Peyer's patch (tissue), 4 donors: ENCODE measurements at regions not wholly inside any gene's neighbourhood (a gene's known extent, or its start where the extent isn't known, plus 50 kb on each side); places are given as distances from the start of the nearest gene placed in this dataset.
A peak's percentile ranks its signal among the peaks of the same experiment; 100 is the strongest.

ENCODE experiments used
- DNase-seq, 3 donors: peaks; one replicate each; pipeline ENCODE4 v3.0.0-alpha.2; 2017 to 2019
- H3K27ac ChIP-seq, 4 donors: fragments of 200-600 bp; sonication (generic); one replicate each; pipeline ENCODE4 v1.5.1; 2016 to 2019
- H3K27me3 ChIP-seq, 2 donors: fragments of 200-600 bp; sonication (generic); one replicate each; pipeline ENCODE4 v1.5.1; 2019
- H3K36me3 ChIP-seq, 3 donors: fragments of 200-600 bp; sonication (generic); one replicate each; pipeline ENCODE4 v1.5.1; 2016 to 2019
- H3K4me1 ChIP-seq, 4 donors: fragments of 200-600 bp; sonication (generic); one replicate each; pipeline ENCODE4 v1.5.1; 2016 to 2019
- H3K4me3 ChIP-seq, 4 donors: fragments of 200-600 bp; sonication (generic); 1 replicate in 3 of 4; 2 replicates in 1 of 4; pipeline ENCODE4 v1.5.1; 2016 to 2019; ENCODE audit warnings: mild to moderate bottlenecking in 1 of 4
- H3K9me3 ChIP-seq, 4 donors: fragments of 200-600 bp; sonication (generic); one replicate each; pipeline ENCODE4 v1.5.1; 2016 to 2019; ENCODE audit warnings: mild to moderate bottlenecking in 1 of 4
- CTCF ChIP-seq, 6 experiments: fragments of 450-650 bp in 4 of 6; fragments of 200-600 bp in 2 of 6; sonication (generic) in 1 of 6; IDR thresholded peaks; one replicate each; pipeline ENCODE4 v1.5.1; 2017 to 2019; ENCODE audit warnings: antibody characterized with exemption in 6 of 6, mild to moderate bottlenecking in 3 of 6, moderate library complexity in 1 of 6
- POLR2A ChIP-seq, 2 donors: fragments of 450-650 bp; IDR thresholded peaks; one replicate each; pipeline ENCODE4 v1.5.1; 2017; ENCODE audit warnings: antibody characterized with exemption in 2 of 2, mild to moderate bottlenecking in 2 of 2, moderate library complexity in 2 of 2

GRCh38 chrX:39731330-39731667, 366.5 kb downstream of the BCOR start:
- Histone ChIP-seq H3K4me1 (peaks cover 0 to 8% (median 0%) of the 10 kb centered on the region in 4 donors), H3K4me3 (no peak overlapping the region), H3K27ac (no peak overlapping the region)

GRCh38 chrX:39731735-39732134, 366.0 kb downstream of the BCOR start:
- Histone ChIP-seq H3K27me3 (no peaks in the 10 kb centered on the region), H3K9me3 (peaks cover 0 to 5% (median 0%) of the 10 kb centered on the region in 4 donors), H3K27ac (no peak overlapping the region), H3K36me3 (no peaks in the 10 kb centered on the region), H3K4me3 (no peak overlapping the region), H3K4me1 (peaks cover 0 to 8% (median 0%) of the 10 kb centered on the region in 4 donors)
- DNase-seq = no peak
- TF ChIP-seq POLR2A (IDR thresholded peaks at IDR 0.05) (no peak), CTCF (IDR thresholded peaks at IDR 0.05) (no peak)

More at GRCh38 chrX:39731330-39731667, 366.5 kb downstream of the BCOR start:
- no peak for TF ChIP-seq CTCF (IDR thresholded peaks at IDR 0.05)
- no peak for TF ChIP-seq POLR2A (IDR thresholded peaks at IDR 0.05)
- Histone ChIP-seq H3K36me3 (no peaks in the 10 kb centered on the region), H3K27me3 (no peaks in the 10 kb centered on the region), H3K9me3 (peaks cover 0 to 5% (median 0%) of the 10 kb centered on the region in 4 donors)
- DNase-seq = no peak

- Histone ChIP-seq H3K36me3 (no peaks in the 10 kb centered on the region), H3K9me3 (peaks cover 0 to 3% (median 0%) of the 10 kb centered on the region in 4 donors), H3K4me1 (peaks cover 0 to 8% (median 0%) of the 10 kb centered on the region in 4 donors), H3K27ac (no peak overlapping the region), H3K27me3 (no peaks in the 10 kb centered on the region), H3K4me3 (no peak overlapping the region)
- TF ChIP-seq POLR2A (IDR thresholded peaks at IDR 0.05) (no peak), CTCF (IDR thresholded peaks at IDR 0.05) (no peak)
- DNase-seq = no peak
Measured at GRCh38 chrX:39733745-39734144, 364.0 kb downstream of the BCOR start.

GRCh38 chrX:39734174-39734776, 363.5 kb downstream of the BCOR start:
- Histone ChIP-seq H3K9me3 (no peaks in the 10 kb centered on the region), H3K4me1 (peaks cover 0 to 8% (median 0%) of the 10 kb centered on the region in 4 donors), H3K27ac (no peak overlapping the region), H3K4me3 (no peak overlapping the region), H3K27me3 (no peaks in the 10 kb centered on the region), H3K36me3 (no peaks in the 10 kb centered on the region)
- no peak for DNase-seq
- TF ChIP-seq CTCF (IDR thresholded peaks at IDR 0.05) (no peak), POLR2A (IDR thresholded peaks at IDR 0.05) (no peak)

- Histone ChIP-seq H3K36me3 (no peaks in the 10 kb centered on the region), H3K4me1 (no peaks in the 10 kb centered on the region), H3K27ac (peak overlapping the region in 1 of 4 donors; percentile 26), H3K9me3 (no peaks in the 10 kb centered on the region), H3K27me3 (no peaks in the 10 kb centered on the region), H3K4me3 (no peak overlapping the region)
- DNase-seq = peak in 1 of 3 donors; percentile 62
- TF ChIP-seq POLR2A (IDR thresholded peaks at IDR 0.05) = no peak
- TF ChIP-seq CTCF (IDR thresholded peaks at IDR 0.05) = no peak
Measured at GRCh38 chrX:39736216-39737211, 361.2 kb downstream of the BCOR start.
